ENCODE measurements at regions not wholly inside any gene's neighbourhood (a gene's known extent, or its start where the extent isn't known, plus 50 kb on each side); places are given as distances from the start of the nearest gene placed in this dataset.

- H3K9me3 ChIP-seq, result no peaks in the 10 kb centered on the region
- no peaks in the 10 kb centered on the region for H3K36me3 ChIP-seq
- H3K27me3 ChIP-seq, result no peaks in the 10 kb centered on the region
- H3K4me1 ChIP-seq, result no peaks in the 10 kb centered on the region
- intact Hi-C loops (cut with DNase I), result no loop called here
- ATAC-seq (no peak), DNase-seq (no peak)
- no peak for TF ChIP-seq CTCF (IDR thresholded peaks at IDR 0.05)
- H3K4me3 ChIP-seq, result no peak overlapping the region
- H3K27ac ChIP-seq, result no peak overlapping the region
These were observed 228.8 kb upstream of the FAM3C start for GRCh38 chr7:121624958-121625357.

- Histone ChIP-seq H3K4me1 (no peaks in the 10 kb centered on the region), H3K4me3 (no peak overlapping the region), H3K27ac (no peak overlapping the region), H3K27me3 (no peaks in the 10 kb centered on the region), H3K36me3 (no peaks in the 10 kb centered on the region), H3K9me3 (no peaks in the 10 kb centered on the region)
- no peak for TF ChIP-seq CTCF (IDR thresholded peaks at IDR 0.05)
- DNase-seq (no peak), ATAC-seq (no peak)
- intact Hi-C loops (cut with DNase I), result no loop called here
These were observed 227.2 kb upstream of the FAM3C start for GRCh38 chr7:121623130-121623872.

- no peak for TF ChIP-seq CTCF (IDR thresholded peaks at IDR 0.05)
- no peak overlapping the region for H3K4me3 ChIP-seq
- H3K27ac ChIP-seq, result no peak overlapping the region
- H3K4me1 ChIP-seq, result no peaks in the 10 kb centered on the region
- H3K27me3 ChIP-seq, result no peaks in the 10 kb centered on the region
- H3K36me3 ChIP-seq, result no peaks in the 10 kb centered on the region
- H3K9me3 ChIP-seq, result no peaks in the 10 kb centered on the region
- ATAC-seq (no peak), DNase-seq (no peak)
- intact Hi-C loops (cut with DNase I), result no loop called here
These were observed 225.8 kb upstream of the FAM3C start for GRCh38 chr7:121621937-121622336.

GRCh38 chr7:121620953-121621606 lies 225.0 kb upstream of the FAM3C start:
- ATAC-seq (no peak), DNase-seq (no peak)
- H3K9me3 ChIP-seq, result no peaks in the 10 kb centered on the region
- no peak for TF ChIP-seq CTCF (IDR thresholded peaks at IDR 0.05)
- no peaks in the 10 kb centered on the region for H3K36me3 ChIP-seq
- no peak overlapping the region for H3K27ac ChIP-seq
- H3K4me1 ChIP-seq, result no peaks in the 10 kb centered on the region
- H3K4me3 ChIP-seq, result no peak overlapping the region
- H3K27me3 ChIP-seq, result no peaks in the 10 kb centered on the region
- intact Hi-C loops (cut with DNase I), result no loop called here

- no peak overlapping the region for H3K4me3 ChIP-seq
- ATAC-seq (no peak), DNase-seq (no peak)
- no peaks in the 10 kb centered on the region for H3K27me3 ChIP-seq
- TF ChIP-seq CTCF (IDR thresholded peaks at IDR 0.05), result no peak
- H3K36me3 ChIP-seq, result no peaks in the 10 kb centered on the region
- H3K4me1 ChIP-seq, result no peaks in the 10 kb centered on the region
- intact Hi-C loops (cut with DNase I), result no loop called here
- H3K27ac ChIP-seq, result no peak overlapping the region
- no peaks in the 10 kb centered on the region for H3K9me3 ChIP-seq
These were observed 224.1 kb upstream of the FAM3C start for GRCh38 chr7:121620206-121620605.
